Progenitor cell of endocrine pancreas (in vitro differentiated cells): ENCODE measurements at regions not wholly inside any gene's neighbourhood (a gene's known extent, or its start where the extent isn't known, plus 50 kb on each side); places are given as distances from the start of the nearest gene placed in this dataset.
"Not testable (repeated sequence)": the region's sequence is repeated elsewhere in the genome, so short reads cannot be mapped to it uniquely, and the experiment has no call there.

Source experiments
- DNase-seq: peaks from one replicate; pipeline ENCODE4 v3.0.0; 2021; ENCODE audit warnings: low spot score; ENCODE audit not compliant: unreplicated experiment
- H3K27ac Mint-ChIP-seq: 2 replicates; pipeline ENCODE4 v1.8.0; 2021; ENCODE audit warnings: mild to moderate bottlenecking, moderate library complexity, mixed read lengths
- H3K27me3 Mint-ChIP-seq: 2 replicates; pipeline ENCODE4 v1.8.0; 2021; ENCODE audit warnings: mixed read lengths
- H3K36me3 Mint-ChIP-seq: 2 replicates; pipeline ENCODE4 v1.8.0; 2022; ENCODE audit warnings: mixed read lengths; ENCODE audit not compliant: insufficient read depth
- H3K4me1 Mint-ChIP-seq: 2 replicates; pipeline ENCODE4 v1.8.0; 2021; ENCODE audit warnings: low read depth, mixed read lengths
- H3K4me3 Mint-ChIP-seq: 2 replicates; pipeline ENCODE4 v1.8.0; 2021; ENCODE audit warnings: low read depth, mild to moderate bottlenecking, moderate library complexity, mixed read lengths
- H3K9me3 Mint-ChIP-seq: 2 replicates; pipeline ENCODE4 v1.8.0; 2021; ENCODE audit warnings: low read depth, mixed read lengths

GRCh38 chr7:76971201-76971600 is 61.0 kb downstream of the SPDYE17 start:
- H3K4me1 Mint-ChIP-seq, H3K27ac Mint-ChIP-seq, DNase-seq, H3K36me3 Mint-ChIP-seq, H3K27me3 Mint-ChIP-seq, H3K9me3 Mint-ChIP-seq, H3K4me3 Mint-ChIP-seq: not testable (repeated sequence)

DNA sequence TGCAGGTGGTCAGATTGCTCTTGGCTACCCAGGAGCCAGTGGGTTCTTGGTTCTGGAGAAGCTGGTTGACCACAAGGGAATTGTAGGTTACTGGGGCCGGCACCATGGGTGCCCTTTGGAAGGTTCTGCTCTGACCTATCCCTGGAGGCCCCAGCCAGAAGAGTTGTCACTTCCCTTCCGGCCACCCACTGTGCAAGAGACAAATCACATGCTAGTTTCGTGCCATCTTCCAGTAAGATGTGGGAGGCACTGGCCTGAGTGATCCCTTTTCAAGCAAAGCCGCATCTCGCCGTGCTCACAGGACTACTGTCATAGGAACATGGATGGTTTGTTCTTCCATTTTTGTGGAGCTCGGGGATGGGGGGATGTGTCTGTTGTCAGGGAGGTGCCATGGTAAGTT is 62.3 kb downstream of the SPDYE17 start:
- not testable (repeated sequence) for H3K4me3 Mint-ChIP-seq, H3K4me1 Mint-ChIP-seq, H3K36me3 Mint-ChIP-seq, H3K27ac Mint-ChIP-seq, H3K27me3 Mint-ChIP-seq, DNase-seq, H3K9me3 Mint-ChIP-seq

- H3K4me3 Mint-ChIP-seq, DNase-seq, H3K9me3 Mint-ChIP-seq, H3K27me3 Mint-ChIP-seq, H3K36me3 Mint-ChIP-seq, H3K4me1 Mint-ChIP-seq, H3K27ac Mint-ChIP-seq: not testable (repeated sequence)
These were observed 66.2 kb downstream of the SPDYE17 start for GRCh38 chr7:76965731-76966548.

DNA sequence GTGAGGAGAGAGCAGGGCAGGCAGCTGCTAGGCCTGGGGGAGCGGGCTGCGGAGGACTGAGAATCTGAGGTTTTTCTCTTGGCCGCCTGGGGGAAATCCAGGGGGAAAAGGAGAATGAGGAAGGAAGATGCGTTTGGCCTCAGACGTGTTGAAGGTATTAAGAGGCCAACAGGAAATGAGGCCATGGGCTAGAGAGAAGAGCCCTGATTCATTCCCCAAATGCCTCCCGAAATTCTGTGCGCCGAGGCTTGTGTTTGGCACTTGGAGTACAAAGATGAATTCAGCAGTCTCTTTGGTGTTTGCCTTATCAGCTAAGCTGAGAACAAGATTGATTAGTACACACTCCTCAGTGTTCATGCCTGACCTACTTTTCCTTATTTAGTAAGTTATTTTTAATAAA is 68.1 kb downstream of the SPDYE17 start:
- H3K27me3 Mint-ChIP-seq, DNase-seq, H3K4me1 Mint-ChIP-seq, H3K36me3 Mint-ChIP-seq, H3K9me3 Mint-ChIP-seq, H3K4me3 Mint-ChIP-seq, H3K27ac Mint-ChIP-seq: not testable (repeated sequence)

DNA sequence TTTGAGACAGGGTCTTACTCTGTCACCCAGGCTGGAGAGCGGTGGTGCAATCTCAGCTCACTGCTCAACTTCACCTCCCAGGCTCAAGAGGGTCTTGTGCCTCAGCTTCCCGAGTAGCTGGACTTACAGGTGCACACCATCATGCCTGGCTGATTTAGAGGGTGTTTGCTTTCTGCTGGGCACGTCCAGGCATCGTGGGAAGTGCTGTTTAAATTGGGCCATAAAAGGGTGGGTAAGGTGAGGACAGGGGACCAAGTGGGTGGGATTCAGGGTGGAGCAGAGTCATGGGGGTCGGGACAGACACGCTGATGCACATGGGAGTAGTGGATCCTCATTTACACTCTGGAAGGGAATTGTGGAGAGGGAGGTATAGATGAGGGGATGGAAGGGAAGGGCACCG is 69.1 kb downstream of the SPDYE17 start:
- H3K4me3 Mint-ChIP-seq, H3K36me3 Mint-ChIP-seq, H3K4me1 Mint-ChIP-seq, H3K27me3 Mint-ChIP-seq, H3K27ac Mint-ChIP-seq, DNase-seq, H3K9me3 Mint-ChIP-seq: not testable (repeated sequence)

GRCh38 chr7:76960400-76960986 is 71.7 kb downstream of the SPDYE17 start:
- not testable (repeated sequence) for H3K36me3 Mint-ChIP-seq, H3K4me3 Mint-ChIP-seq, DNase-seq, H3K27ac Mint-ChIP-seq, H3K4me1 Mint-ChIP-seq, H3K9me3 Mint-ChIP-seq, H3K27me3 Mint-ChIP-seq

DNA sequence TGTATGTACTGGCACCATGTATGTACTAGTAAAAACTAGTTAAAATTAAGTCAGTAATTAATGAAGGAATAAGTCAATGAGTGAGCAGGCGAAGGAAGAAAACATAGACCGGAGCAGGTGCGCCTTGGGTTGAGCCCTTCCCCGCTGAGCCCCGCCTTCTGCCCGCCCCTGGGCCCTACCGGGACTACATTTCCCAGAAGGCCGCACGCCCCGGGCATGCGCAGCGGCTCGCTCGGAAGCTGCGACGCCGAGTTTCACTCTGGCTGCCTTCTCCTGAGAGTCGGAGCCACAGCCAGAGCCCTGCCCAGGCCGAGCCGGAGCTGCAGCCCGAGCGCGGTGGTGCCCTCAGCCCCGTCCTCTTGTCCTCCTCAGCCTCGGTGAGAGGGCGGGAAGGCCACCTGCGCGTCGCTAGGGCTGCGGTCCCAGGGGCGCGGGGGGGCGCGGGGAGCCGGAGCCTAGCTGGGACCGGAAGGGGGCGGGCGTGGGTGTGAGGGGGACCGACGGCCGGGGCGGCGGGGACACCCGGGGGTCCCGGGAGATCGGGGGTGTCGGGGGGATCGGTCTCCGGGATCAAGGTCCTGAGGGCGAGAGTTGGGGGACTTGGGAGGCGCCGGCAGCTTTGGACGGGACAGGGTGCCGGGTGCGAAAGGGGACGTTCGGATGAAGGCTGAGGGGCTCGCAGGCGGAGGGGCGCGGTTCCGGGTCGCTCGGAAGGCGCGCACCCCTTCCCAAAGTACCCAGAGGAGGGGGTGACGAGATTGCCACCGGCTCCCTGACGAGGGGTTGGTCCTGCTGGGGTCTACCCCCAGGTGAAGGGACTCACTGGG is 72.4 kb downstream of the SPDYE17 start:
- not testable (repeated sequence) for H3K36me3 Mint-ChIP-seq, DNase-seq, H3K27ac Mint-ChIP-seq, H3K9me3 Mint-ChIP-seq, H3K4me3 Mint-ChIP-seq, H3K27me3 Mint-ChIP-seq, H3K4me1 Mint-ChIP-seq

- not testable (repeated sequence) for DNase-seq, H3K36me3 Mint-ChIP-seq, H3K4me1 Mint-ChIP-seq, H3K27me3 Mint-ChIP-seq, H3K4me3 Mint-ChIP-seq, H3K9me3 Mint-ChIP-seq, H3K27ac Mint-ChIP-seq
These were observed 75.6 kb downstream of the SPDYE17 start for GRCh38 chr7:76956531-76956930.

GRCh38 chr7:76955124-76955523 is 77.0 kb downstream of the SPDYE17 start:
- H3K9me3 Mint-ChIP-seq: not testable (repeated sequence)

DNA sequence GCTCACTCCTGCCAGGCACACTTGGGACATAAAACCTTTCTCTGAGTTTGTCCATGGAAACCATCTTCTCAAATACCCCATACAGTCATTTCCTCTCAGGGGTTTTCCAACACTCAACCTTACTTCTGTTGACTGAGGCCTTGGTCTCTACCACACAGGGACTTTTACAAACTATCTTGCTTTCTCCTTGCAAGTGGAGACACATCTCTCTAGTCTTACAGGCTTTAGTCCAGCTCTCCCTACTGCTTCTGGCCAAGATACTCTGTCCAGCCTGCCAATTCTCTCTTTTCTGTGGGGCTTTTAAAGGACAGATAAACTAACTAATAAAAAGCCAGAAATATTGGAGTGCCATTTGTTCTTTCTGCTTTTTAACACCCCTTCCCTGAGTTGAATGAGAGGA is 87.6 kb downstream of the SPDYE17 start:
- H3K4me1 Mint-ChIP-seq, H3K4me3 Mint-ChIP-seq, H3K27me3 Mint-ChIP-seq, DNase-seq, H3K36me3 Mint-ChIP-seq, H3K27ac Mint-ChIP-seq, H3K9me3 Mint-ChIP-seq: not testable (repeated sequence)

More at GRCh38 chr7:76955124-76955523, 77.0 kb downstream of the SPDYE17 start:
- not testable (repeated sequence) for H3K4me1 Mint-ChIP-seq, H3K36me3 Mint-ChIP-seq, DNase-seq, H3K27me3 Mint-ChIP-seq, H3K4me3 Mint-ChIP-seq, H3K27ac Mint-ChIP-seq

DNA sequence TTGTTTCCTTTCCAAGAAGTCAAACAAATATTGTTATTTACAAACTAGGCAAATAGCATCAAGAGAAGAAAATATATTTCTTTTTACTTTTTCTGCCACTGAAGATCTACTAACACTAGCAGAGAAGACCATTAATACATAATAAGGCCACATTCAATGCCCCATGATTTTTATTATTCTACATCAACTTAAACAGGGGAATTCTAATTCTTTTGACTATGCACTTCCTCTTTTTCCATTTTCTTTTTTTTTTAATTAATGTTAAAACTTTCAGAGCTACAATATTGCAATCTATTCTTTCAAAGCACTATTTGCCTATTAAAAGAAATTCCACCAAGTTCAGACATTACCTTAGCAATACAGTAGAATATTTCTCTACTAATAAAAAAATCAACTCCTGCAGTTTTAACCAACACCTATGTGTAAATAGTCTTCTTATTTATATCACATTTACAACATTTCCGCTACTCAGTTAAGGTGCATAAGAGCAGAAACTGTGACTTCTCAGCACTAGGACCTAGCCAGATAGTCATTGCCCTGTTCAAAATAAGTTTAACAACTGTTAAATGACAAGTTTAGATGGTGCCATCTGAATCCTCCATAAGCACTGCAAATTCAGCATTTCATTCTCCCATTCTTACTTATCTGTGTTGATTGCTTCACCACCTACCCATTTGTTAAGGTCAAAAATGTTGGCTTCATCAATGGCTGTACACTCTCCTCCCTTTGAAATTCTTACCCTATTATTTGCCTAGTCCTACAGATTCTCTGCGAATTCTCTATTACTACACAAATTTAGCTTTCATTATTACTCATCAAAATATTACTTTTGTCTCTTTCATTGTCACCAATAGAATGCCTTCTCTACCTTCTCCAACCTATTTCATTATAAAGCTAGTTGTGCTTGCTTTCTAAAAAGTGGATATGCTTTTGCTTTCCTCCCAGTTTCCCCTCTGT is 90.1 kb downstream of the SPDYE17 start:
- H3K27ac Mint-ChIP-seq, DNase-seq, H3K36me3 Mint-ChIP-seq, H3K27me3 Mint-ChIP-seq, H3K4me1 Mint-ChIP-seq, H3K4me3 Mint-ChIP-seq, H3K9me3 Mint-ChIP-seq: not testable (repeated sequence)

DNA sequence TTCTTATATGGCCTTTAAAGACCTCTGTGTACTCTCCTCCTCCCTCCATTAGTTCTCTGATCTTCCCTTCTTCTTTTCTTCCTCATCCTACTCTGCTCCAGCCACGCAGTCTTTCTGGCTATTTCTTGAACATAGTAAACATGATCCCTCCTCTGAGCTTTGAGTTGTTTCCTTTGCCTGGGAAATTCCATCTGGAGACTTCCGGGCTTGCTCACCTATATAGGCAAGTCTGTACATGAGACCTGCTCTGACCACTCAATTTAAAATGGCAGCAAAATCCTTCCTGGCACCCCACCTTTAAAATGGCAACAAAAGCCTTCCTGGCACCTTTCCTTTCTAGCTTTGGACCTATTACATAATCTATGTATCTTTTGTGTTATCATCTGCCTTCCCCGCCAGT is 94.4 kb downstream of the SPDYE17 start:
- peaks cover 12% of the 10 kb centered on the region for H3K4me1 Mint-ChIP-seq
- not testable (repeated sequence) for H3K4me3 Mint-ChIP-seq, DNase-seq, H3K27me3 Mint-ChIP-seq, H3K27ac Mint-ChIP-seq, H3K36me3 Mint-ChIP-seq, H3K9me3 Mint-ChIP-seq
